NCI-H2107 treated with DMSO at 0.1 percent for 48 hours (cell line): ENCODE measurements at regions not wholly inside any gene's neighbourhood (a gene's known extent, or its start where the extent isn't known, plus 50 kb on each side); places are given as distances from the start of the nearest gene placed in this dataset.

Source experiments
- DNase-seq: peaks from one replicate; lab custom pipeline; 2025; ENCODE audit not compliant: unreplicated experiment; lab: John Stamatoyannopoulos, UW

DNA sequence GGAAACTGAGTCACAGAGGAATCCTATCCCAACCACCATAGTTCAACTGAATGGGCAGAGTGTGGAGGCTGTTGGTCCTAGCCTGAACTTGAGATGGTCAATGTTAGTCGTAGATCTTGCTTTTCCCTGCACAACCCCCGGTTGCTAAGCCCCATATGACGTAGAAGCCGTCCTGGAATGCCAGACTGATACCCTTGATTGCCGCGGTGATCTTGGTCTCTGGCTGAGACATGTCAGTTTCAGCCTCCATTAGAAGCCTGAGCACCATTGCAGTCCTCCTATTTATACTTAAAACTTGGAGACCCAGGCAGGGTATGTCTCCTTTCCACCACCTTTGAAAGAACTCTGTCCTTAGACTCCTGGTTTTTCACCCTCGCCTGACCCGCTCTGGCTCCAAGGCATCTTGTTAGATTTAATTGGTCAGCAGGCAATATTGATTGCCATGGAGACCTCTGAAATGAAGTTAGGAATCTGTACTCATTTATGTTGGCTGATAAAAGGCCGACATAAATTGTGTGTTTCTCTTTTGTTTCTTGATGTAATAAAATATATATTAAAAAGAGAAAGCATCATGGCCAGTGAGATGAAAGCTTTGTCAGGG lies 53.4 kb downstream of the RPLP1 start:
- no peak for DNase-seq

DNA sequence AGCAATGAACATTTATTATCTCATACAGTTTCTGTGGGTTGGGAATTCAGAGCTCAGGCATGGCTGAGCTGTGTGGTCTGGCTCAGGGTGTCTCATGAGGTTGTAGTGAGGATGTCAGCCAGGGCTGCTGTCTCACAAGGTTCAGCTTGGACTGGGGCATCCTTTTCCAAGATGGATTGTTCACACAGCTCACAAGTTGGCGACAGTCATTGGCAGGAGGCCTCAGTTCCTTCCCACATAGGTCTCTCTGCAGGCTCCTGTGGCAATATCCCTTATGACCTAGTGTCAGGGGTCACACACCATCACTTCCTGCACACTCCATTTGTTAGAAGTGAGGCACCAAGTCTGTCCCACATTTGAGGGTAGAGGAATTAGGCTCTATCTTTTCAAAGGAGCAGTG lies 56.0 kb downstream of the RPLP1 start:
- no peak for DNase-seq

DNA sequence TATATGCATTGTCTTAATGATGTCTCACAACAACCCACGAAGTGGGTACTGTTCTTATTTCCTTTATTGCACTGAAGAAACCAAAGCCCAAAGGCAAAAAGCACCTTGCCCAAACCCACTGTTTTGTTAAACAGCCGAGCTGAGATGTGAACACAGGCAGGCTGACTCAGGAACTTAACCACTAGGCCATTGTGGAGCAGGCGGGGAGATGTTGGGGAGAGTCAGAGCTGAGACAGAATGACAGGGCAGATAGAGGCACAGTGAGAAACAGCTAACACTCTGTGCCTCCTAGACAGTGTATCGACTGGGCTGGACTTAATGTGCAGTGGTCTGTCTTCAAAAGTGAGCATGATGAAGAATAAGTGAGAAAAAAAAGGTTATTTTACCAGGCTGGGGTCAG lies 56.5 kb downstream of the RPLP1 start:
- DNase-seq = no peak

DNA sequence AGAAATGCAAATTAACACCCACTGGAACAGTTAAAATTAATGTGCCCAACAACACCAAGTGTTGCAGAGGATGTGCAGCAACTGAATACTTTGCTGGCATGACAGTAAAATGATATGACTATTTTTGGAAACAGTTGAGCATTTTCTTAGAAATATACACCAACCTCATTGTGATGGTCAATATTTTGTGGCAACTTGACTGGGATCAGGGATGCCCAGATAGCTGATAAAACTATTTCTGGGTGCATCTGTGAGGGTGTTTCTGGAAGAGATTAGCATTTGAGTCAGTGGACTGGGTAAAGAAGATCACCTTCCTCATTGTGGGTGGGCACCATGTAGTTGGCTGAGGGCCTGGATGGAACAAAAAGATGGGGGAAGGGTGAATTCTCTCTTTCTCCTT lies 57.9 kb downstream of the RPLP1 start:
- DNase-seq = no peak

DNA sequence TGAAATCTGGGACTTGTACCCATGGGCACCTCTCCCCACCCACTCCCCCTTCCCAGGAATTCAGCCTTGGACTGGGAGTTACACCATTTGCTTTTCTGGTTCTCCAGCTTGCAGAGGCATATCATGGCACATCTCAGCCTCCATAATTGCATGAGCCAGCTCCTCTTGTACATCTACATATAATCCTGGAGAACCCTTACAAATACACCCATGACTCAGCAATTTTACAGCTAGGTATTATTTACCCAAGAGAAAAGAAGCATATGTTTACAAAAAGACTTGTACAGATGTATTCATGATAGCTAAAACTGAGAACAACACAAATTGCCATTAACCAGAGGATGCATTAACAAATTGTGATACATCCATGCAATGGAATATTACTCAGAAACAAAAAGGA lies 58.4 kb downstream of the RPLP1 start:
- no peak for DNase-seq

DNA sequence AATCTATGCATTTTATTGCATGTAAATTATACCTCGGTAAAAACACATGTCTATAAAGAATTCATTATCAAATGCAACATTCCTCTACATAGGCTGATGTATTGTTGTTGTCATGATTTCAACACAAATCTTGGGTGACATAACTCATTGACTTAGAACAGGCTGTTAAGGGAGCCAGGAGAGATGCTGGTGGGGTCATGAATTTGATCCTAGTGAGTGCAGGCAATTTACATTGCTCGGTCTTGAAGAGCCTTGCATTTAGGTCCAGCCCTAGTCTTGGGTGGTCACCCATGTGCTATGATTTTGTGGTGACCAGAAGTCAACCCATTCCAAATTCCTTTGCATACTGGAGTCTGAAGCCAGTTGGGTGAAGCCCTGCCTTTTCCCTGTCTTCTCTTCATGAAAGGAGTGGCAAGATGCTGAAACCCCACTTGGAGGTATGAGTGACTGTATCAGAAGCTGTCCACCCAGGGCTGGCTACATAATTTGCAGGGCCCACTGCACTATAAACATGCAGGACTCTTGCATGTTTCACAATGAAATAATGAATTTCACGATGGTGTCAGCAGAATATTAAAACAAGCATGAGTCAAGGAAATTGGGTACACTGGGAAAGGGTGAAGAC lies 59.2 kb downstream of the RPLP1 start:
- DNase-seq = no peak

DNA sequence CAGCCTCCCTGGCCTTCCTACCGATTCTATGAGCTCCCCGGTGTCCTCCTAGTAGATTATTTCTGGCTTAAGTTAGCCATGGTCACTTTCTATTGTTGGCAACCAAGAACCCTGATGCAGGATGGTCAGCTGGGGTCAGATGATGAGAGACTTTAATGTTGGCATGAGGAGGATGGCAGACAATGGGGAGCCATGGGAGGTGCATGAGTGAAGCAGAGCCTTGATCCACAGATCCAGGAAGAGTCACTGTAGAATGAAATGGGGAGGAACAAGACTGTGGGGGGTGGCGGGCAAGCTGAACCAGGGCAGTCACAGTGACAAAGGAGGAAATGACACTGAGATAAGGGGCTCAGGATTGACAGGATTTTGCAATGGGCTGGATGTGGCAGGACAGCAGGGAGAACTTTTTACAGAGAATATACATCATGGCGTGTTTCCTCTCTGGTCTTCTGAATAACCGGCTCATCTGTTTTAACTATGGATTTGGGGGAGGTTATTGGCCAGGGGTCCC lies 60.9 kb downstream of the RPLP1 start:
- DNase-seq = no peak

DNA sequence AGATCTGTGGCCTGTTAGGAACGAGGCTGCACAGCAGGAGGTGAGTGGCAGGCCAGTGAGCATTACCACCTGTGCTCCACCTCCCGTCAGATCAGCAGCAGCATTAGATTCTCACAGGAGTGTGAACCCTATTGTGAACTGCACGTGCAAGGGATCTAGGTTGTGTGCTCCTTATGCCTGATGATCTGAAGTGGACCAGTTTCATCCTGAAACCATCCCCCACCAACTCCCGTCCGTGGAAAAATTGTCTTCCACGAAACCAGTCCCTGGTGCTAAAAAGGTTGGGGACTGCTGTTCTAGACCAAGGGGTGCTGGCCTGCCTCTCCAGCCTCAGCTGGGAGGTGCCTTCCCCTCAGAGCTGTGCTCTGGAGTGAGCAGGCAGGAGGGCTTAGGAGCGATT lies 61.4 kb downstream of the RPLP1 start:
- DNase-seq = no peak

DNA sequence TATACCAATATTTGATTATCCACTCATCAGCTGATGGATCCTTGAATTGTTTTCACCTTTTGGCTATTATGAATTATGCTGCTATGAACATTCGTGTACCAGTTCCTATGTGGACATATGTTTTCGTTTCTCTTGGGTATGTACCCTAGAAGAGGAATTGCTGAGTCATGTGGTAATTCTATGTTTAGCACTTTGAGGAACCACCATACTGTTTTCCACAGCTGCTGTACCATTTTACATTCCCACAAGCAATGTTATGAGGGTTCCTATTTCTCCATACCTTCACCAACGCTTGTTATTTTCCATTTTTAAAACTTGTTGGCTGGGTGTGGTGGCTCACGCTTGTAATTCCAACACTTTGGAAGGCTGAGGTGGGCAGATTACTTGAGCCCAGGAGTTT lies 62.9 kb downstream of the RPLP1 start:
- DNase-seq = no peak

DNA sequence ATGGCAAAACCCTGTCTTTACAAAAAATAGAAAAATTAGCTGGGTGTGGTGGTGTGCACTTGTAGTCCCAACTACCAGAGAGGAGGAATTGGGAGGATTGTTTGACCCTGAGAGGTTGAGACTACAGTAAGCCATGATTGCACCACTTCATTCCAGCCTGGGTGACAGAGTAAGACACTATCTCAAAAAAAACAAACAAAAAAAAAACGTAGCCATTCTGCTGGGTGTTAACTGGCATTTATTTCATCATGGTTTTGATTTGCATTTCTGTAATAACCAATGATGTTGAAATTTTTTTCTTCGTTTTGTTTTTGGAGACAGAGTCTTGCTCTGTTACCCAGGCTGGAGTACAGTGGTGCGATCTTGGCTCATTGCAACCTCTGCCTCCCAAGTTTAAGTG lies 63.3 kb downstream of the RPLP1 start:
- DNase-seq = no peak

DNA sequence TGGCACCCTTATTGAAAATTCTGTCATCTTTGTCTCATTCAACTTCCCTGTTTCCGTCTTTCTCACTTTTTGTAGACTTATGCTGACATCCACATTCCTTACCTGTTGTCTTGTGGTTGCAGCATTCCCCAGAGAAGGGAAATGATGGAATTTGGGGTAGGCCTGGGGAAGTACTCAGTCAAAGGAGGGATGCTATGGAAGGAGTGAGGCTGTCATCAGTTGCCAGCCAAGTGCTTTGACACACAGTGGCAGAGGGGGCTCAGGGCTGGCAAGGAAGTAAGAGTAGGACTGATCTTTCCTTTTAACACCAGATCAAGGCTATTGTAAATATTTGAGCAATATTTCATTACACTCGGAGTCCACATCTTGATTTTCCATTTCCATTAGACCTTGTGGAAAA lies 64.4 kb downstream of the RPLP1 start:
- no peak for DNase-seq

DNA sequence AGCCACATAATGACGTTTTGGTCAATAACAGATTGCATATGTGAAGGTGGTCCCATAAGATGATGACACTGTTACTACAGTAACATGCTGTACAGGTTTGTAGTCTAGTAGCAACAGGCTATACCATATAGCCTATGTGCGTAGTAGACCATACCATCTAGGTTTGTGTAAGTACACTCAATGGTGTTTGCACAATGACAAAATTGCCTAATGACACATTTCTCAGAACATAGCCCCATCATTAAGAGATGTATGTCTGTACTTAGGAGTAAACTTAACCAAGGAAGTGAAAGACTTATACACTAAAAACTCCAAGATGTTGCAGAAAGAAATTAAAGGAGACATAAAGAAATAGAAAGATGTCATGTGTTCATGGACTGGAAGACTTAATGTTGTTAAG lies 66.2 kb downstream of the RPLP1 start:
- DNase-seq = no peak

DNA sequence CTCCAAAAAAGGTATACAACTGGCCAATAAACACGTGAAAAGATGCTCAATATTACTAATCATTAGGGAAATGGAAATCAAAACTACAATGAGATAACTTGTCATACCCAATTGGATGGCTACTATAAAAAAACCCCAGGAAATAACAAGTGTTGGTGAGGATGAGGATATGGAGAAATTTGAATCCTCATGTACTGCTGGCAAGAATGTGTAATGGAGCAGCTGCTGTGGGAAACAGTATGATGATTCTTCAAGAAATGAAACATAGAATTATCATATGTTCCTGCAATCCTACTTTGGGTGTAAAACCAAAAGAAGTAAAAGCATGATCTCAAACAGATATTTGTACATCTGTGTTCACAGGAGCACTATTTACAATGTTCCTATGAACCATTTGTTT lies 67.4 kb downstream of the RPLP1 start:
- DNase-seq = no peak

DNA sequence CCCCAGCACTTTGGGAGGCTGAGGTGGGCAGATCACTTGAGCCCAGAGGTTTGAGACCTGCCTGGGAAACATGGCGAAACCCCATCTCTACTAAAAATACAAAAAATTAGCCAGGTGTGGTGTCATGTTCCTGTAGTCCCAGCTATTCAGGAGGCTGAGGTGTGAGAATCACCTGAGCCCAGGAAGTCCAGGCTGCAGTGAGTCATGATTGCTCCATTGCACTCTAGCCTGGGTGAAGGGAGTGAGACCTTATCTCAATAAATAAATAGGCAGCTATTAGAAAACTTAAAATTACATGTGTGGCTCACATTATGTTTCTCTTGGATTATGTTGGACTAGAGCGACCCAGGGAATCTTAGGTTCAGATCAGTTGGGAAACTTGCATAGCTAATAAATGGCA lies 69.7 kb downstream of the RPLP1 start:
- no peak for DNase-seq

DNA sequence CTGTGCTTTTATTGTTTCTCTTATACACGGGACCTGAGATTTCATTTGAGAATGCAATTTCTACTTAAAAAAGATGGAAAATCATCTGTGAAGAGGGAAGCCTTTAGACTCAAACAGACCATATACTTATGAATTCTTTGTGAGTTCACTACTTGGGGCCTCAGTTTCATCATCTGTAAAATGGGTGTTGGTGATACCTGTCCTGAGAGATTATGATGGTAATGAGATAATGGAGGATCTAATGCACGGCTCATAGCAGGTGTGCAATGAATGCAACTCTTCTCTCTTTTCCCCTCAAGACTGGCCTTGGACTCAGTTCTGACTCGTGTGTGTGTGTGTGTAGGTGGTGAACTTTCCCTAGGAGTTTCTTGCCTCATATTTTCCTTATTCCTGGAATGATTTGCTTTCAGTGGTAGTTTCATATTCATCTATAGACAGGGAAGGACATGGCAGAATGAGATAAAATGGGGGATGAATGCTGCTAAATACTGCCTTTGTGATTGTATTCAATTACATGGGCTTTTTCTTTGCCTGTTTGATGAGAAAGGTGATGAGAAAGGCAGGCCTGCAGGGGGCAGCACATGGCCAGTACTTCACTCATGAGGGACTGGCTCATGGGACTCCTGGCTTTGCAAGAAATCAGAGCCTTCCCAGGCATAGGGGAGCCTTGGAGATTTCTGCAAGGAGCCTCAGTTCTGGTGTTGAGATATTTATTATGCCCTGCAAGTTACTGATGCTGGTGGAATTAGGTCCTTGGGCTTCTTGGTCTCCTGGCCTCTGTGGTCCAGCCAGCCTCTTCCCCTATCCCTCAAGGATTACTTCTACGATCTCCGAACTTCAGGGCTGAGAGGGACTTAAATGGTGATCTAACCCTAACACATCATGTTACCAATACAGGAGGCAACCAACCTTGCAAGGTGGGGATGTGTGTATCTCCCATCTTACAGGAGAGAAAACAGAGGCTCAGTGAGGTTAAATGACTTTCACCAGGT lies 70.7 kb downstream of the RPLP1 start:
- DNase-seq = peak; percentile 15

DNA sequence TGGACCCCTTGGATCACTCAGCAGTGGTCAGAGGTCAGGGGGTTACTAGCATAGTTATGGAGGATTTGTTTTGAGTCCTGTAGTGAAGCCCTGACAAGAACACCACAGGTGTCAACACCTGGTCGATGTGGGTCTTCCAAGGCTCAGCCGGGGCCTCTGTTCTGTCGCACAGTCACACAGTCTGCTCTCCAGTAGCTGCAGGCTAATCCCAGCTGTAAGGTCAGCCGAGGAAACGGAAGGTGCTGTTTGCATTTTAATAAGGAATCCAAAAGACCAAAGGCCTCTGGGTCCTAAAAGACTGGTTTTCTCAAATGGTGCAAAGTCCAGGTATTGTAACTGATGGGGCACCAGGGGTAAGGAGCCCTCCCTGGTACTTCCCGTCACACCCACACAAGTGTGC lies 71.7 kb downstream of the RPLP1 start:
- no peak for DNase-seq

DNA sequence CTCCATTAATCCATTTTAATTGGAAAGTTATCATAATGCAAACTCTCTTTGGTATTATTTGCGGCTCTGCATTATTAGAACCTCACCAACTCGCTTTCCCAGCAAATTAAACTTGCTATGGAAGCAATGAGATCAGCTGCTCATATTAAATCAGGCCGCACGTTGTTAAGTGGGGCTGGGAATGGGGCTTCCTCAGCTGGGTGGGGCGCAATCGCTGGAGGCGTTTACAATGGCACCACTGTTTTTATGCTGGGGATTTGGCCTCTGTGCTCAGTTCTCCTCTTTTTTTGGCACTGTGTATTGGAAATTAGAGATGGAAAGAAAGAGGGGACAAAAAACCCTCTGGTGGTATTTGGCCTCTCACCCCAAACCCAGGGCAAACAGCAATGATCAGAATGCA lies 72.2 kb downstream of the RPLP1 start:
- DNase-seq = no peak

DNA sequence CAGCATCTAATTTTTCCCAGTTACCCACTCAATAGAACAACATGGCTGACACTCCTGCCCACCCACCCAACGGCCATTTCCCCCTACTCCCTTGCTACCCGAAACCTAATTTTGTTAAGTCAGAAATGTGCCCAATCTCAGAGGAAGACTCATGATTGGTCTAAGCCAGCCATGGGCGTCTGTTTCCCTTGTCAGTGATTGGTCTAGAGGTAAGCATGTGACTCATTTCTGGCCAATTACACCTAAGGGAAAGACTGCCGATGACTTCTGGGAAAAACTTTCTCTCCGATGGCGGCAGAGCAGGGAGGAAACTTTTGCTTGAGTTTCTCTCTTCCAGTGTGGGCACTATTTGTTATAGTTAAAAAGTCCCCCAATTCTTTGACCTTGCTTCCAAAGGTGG lies 72.9 kb downstream of the RPLP1 start:
- DNase-seq = no peak

DNA sequence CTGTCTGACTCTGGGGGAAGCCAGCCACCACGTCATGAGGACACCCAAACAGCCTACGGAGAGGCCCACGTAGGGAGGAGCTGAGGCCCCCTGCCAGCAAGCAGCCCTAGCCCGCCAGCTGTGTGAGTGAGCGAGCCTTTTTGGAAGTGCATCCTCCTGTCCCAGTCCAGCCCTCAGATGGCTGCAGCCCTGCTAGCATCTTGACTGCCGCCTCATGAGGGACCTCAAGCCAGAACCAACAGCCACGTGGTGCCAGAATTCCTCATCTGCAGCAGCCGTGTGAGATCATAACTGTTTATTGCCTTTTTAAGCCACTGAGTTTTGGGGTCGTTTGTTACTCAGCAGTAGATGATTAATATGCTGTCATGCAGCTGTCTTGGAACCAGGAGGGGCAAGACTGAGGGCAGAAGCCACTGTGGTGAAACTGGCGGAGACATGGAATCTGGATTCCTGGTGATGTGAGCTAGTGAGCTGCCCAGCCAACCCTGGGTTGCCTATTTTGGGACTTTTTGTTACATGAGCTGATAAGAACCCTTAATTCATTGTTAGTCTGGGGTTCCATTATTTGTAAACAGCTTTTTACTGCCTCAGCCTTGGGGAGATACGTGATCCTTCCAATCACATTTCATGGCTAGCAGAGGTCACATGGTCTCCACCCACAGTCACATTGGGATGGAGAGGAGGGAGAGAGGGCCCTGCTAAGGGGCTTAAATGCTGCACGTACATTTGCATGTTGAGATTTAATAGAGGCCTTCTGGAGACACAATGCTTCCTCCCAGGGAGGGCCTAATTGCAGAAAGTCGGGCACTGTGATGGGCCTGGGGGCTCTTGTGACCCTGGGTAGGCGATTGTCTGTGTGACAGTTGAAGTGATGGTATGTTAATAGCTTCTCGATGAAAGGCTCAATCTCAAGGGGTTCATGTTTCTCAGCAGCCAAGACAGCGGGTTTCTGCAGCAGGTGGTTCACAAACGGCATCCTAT lies 73.8 kb downstream of the RPLP1 start:
- DNase-seq = no peak

DNA sequence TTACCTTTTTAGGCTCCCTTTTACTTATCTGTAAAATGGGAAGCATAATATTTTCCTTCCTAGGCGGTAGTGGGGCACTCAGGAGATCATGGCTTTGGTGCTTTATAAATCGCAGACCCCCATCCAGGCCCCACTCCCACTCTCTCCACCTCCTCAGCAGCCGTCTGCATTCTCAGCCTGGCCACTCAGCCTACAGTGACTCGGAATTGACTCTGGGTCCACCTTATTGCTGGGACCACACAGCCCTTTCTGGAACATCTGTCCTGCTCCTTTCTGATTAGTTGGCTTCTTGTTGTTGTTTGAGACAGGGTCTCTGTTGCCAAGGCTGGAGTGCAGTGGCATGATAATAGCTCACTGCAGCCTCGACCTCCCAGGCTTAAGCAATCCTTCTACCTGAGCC lies 76.5 kb downstream of the RPLP1 start:
- no peak for DNase-seq
